ENCODE measurements at regions not wholly inside any gene's neighbourhood (a gene's known extent, or its start where the extent isn't known, plus 50 kb on each side); places are given as distances from the start of the nearest gene placed in this dataset.
"Not testable (repeated sequence)": the region's sequence is repeated elsewhere in the genome, so short reads cannot be mapped to it uniquely, and the experiment has no call there.

GRCh38 chr10:4429571-4429970 is 396.4 kb upstream of the AKR1E2 start:
- DNase-seq = no peak

- DNase-seq = no peak
Measured at GRCh38 chr10:4427532-4427931, 398.5 kb upstream of the AKR1E2 start.

- no peak for DNase-seq
Measured at GRCh38 chr10:4426866-4427265, 399.1 kb upstream of the AKR1E2 start.

GRCh38 chr10:4409319-4409718 is 416.7 kb upstream of the AKR1E2 start:
- no peak for DNase-seq

GRCh38 chr10:4407783-4408182 is 418.2 kb upstream of the AKR1E2 start:
- no peak for DNase-seq

- no peak for DNase-seq
Measured at GRCh38 chr10:4405828-4406227, 420.2 kb upstream of the AKR1E2 start.

- no peak for DNase-seq
Measured at GRCh38 chr10:4403638-4404252, 422.3 kb upstream of the AKR1E2 start.

GRCh38 chr10:4401080-4401479 is 424.9 kb upstream of the AKR1E2 start:
- DNase-seq = not testable (repeated sequence)

GRCh38 chr10:4399556-4399955 is 426.5 kb upstream of the AKR1E2 start:
- no peak for DNase-seq

GRCh38 chr10:4398602-4399001 is 427.4 kb upstream of the AKR1E2 start:
- DNase-seq = no peak

- no peak for DNase-seq
Measured at GRCh38 chr10:4397337-4397736, 428.7 kb upstream of the AKR1E2 start.

- DNase-seq = no peak
Measured at GRCh38 chr10:4396401-4397283, 429.4 kb upstream of the AKR1E2 start.

- DNase-seq = no peak
Measured at GRCh38 chr10:4395731-4396130, 430.3 kb upstream of the AKR1E2 start.

- not testable (repeated sequence) for DNase-seq
Measured at GRCh38 chr10:4394455-4394854, 431.6 kb upstream of the AKR1E2 start.

GRCh38 chr10:4391683-4392082 is 434.3 kb upstream of the AKR1E2 start:
- no peak for DNase-seq

GRCh38 chr10:4390219-4390618 is 435.8 kb upstream of the AKR1E2 start:
- DNase-seq = no peak

- no peak for DNase-seq
Measured at GRCh38 chr10:4385231-4385870, 440.7 kb upstream of the AKR1E2 start.

- no peak for DNase-seq
Measured at GRCh38 chr10:4384245-4384644, 441.8 kb upstream of the AKR1E2 start.

GRCh38 chr10:4383651-4384098 is 442.3 kb upstream of the AKR1E2 start:
- DNase-seq = no peak

GRCh38 chr10:4382811-4383210 is 443.2 kb upstream of the AKR1E2 start:
- DNase-seq = no peak

- DNase-seq = no peak
Measured at GRCh38 chr10:4373612-4374011, 452.4 kb upstream of the AKR1E2 start.

- DNase-seq = no peak
Measured at GRCh38 chr10:4373098-4373497, 452.9 kb upstream of the AKR1E2 start.

- no peak for DNase-seq
Measured at GRCh38 chr10:4372601-4373000, 453.4 kb upstream of the AKR1E2 start.
